ENCODE measurements at regions not wholly inside any gene's neighbourhood (a gene's known extent, or its start where the extent isn't known, plus 50 kb on each side); places are given as distances from the start of the nearest gene placed in this dataset.
"Not testable (repeated sequence)": the region's sequence is repeated elsewhere in the genome, so short reads cannot be mapped to it uniquely, and the experiment has no call there.

GRCh38 chr2:91587908-91588535, 2896.5 kb downstream of the RPIA start:
- TF ChIP-seq POLR2A, CTCF (IDR thresholded peaks at IDR 0.05): not testable (repeated sequence)

All from Peyer's patch (tissue), 4 donors.